ENCODE measurements at regions not wholly inside any gene's neighbourhood (a gene's known extent, or its start where the extent isn't known, plus 50 kb on each side); places are given as distances from the start of the nearest gene placed in this dataset.

GRCh38 chr11:115720602-115721245 lies 216.5 kb upstream of the CADM1 start:
- Histone ChIP-seq H3K27ac (ENCODE audit: low read depth, low read length) (no peak overlapping the region), H3K4me3 (ENCODE audit: low read length) (no peak overlapping the region), H3K9ac (ENCODE audit: extremely low read depth, low read length, poor library complexity, severe bottlenecking) (no peak overlapping the region), H3K9me3 (ENCODE audit: control insufficient read depth, low read length) (peaks cover 7% of the 10 kb centered on the region), H3K4me1 (ENCODE audit: control insufficient read depth, insufficient read depth, low read length) (no peaks in the 10 kb centered on the region), H3K27me3 (ENCODE audit: control insufficient read depth, insufficient read depth, low read length, poor library complexity, severe bottlenecking) (peaks cover 10% of the 10 kb centered on the region), H3K36me3 (ENCODE audit: control insufficient read depth, insufficient read depth, low read length) (no peaks in the 10 kb centered on the region)
- DNase-seq = peak; percentile 28
- Mint-ChIP-seq H3K4me3 (no peak overlapping the region), H3K4me1 (no peaks in the 10 kb centered on the region), H3K36me3 (ENCODE audit: low read depth) (no peaks in the 10 kb centered on the region), H3K27ac (no peak overlapping the region), H3K27me3 (ENCODE audit: insufficient read depth) (peaks cover 14% of the 10 kb centered on the region), H3K9me3 (peaks cover 2% of the 10 kb centered on the region)
- no peak for TF ChIP-seq CTCF (conservative IDR thresholded peaks at IDR 0.05)
- 94 to 96% methylated on average over 4 to 9 of the region's 9 CpGs for WGBS, 2 experiments (ENCODE audit: insufficient coverage in 1 of 2, insufficient read length in 1 of 2)

DNA sequence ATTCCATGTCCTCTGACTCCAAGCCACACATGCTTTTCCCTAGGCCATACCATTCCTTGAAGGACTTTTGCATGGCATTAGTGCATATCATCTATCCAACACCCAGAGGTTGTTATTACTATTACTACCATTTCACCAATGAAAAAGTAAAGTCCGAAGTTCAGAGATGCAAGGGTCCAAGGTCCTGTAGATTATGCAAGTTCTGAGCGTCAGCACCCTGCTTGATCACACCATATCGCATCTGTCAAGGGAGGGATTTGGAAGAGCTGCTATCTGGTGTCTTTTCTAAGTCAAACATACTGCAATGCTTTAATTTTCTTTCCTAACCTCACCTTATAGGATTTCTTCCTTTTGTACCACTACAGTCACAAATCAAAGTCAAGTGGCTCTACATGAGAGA lies 214.7 kb upstream of the CADM1 start:
- Mint-ChIP-seq H3K9me3 (no peaks in the 10 kb centered on the region), H3K27ac (no peak overlapping the region), H3K36me3 (ENCODE audit: low read depth) (no peaks in the 10 kb centered on the region), H3K4me1 (no peaks in the 10 kb centered on the region), H3K27me3 (ENCODE audit: insufficient read depth) (peaks cover 11% of the 10 kb centered on the region), H3K4me3 (no peak overlapping the region)
- Histone ChIP-seq H3K27ac (ENCODE audit: low read depth, low read length) (no peak overlapping the region), H3K9me3 (ENCODE audit: control insufficient read depth, low read length) (no peaks in the 10 kb centered on the region), H3K36me3 (ENCODE audit: control insufficient read depth, insufficient read depth, low read length) (no peaks in the 10 kb centered on the region), H3K27me3 (ENCODE audit: control insufficient read depth, insufficient read depth, low read length, poor library complexity, severe bottlenecking) (no peaks in the 10 kb centered on the region), H3K4me3 (ENCODE audit: low read length) (no peak overlapping the region), H3K9ac (ENCODE audit: extremely low read depth, low read length, poor library complexity, severe bottlenecking) (no peak overlapping the region), H3K4me1 (ENCODE audit: control insufficient read depth, insufficient read depth, low read length) (no peaks in the 10 kb centered on the region)
- WGBS, 2 experiments (ENCODE audit: insufficient coverage in 1 of 2, insufficient read length in 1 of 2) = 86 to 100% methylated on average over 2 to 3 of the region's 3 CpGs
- no peak for TF ChIP-seq CTCF (conservative IDR thresholded peaks at IDR 0.05)
- no peak for DNase-seq

- no peaks in the 10 kb centered on the region for H3K4me1 Mint-ChIP-seq
- H3K9me3 Mint-ChIP-seq = no peaks in the 10 kb centered on the region
- H3K9me3 ChIP-seq (ENCODE audit: control insufficient read depth, low read length) = no peaks in the 10 kb centered on the region
- H3K27ac ChIP-seq (ENCODE audit: low read depth, low read length) = no peak overlapping the region
- H3K4me3 ChIP-seq (ENCODE audit: low read length) = no peak overlapping the region
- H3K4me1 ChIP-seq (ENCODE audit: control insufficient read depth, insufficient read depth, low read length) = no peaks in the 10 kb centered on the region
- DNase-seq = peak; percentile 26
- no peak overlapping the region for H3K9ac ChIP-seq (ENCODE audit: extremely low read depth, low read length, poor library complexity, severe bottlenecking)
- 71 to 91% methylated on average over 1 to 6 of the region's 6 CpGs for WGBS, 2 experiments (ENCODE audit: insufficient coverage in 1 of 2, insufficient read length in 1 of 2)
- no peaks in the 10 kb centered on the region for H3K36me3 ChIP-seq (ENCODE audit: control insufficient read depth, insufficient read depth, low read length)
- peak; percentile 35 for TF ChIP-seq CTCF (conservative IDR thresholded peaks at IDR 0.05)
- no peaks in the 10 kb centered on the region for H3K27me3 ChIP-seq (ENCODE audit: control insufficient read depth, insufficient read depth, low read length, poor library complexity, severe bottlenecking)
- no peak overlapping the region for H3K4me3 Mint-ChIP-seq
- H3K36me3 Mint-ChIP-seq (ENCODE audit: low read depth) = no peaks in the 10 kb centered on the region
- H3K27me3 Mint-ChIP-seq (ENCODE audit: insufficient read depth) = peaks cover 11% of the 10 kb centered on the region
- H3K27ac Mint-ChIP-seq = no peak overlapping the region
Measured at GRCh38 chr11:115718106-115718505, 213.9 kb upstream of the CADM1 start.

Data from endodermal cell (in vitro differentiated cells).